Ishikawa (cell line): ENCODE measurements at regions not wholly inside any gene's neighbourhood (a gene's known extent, or its start where the extent isn't known, plus 50 kb on each side); places are given as distances from the start of the nearest gene placed in this dataset.

Source experiments
- EP300 ChIP-seq: IDR thresholded peaks from 2 replicates; pipeline ENCODE4 v1.6.1; 2012; ENCODE audit warnings: borderline replicate concordance
- MAX ChIP-seq: IDR thresholded peaks from 2 replicates; pipeline ENCODE4 v1.6.1; 2012
- RAD21 ChIP-seq: IDR thresholded peaks from 2 replicates; pipeline ENCODE4 v1.6.1; 2012; ENCODE audit warnings: low read depth
- TAF1 ChIP-seq: IDR thresholded peaks from 2 replicates; pipeline ENCODE4 v1.6.1; 2012; ENCODE audit warnings: low read depth, mild to moderate bottlenecking
- YY1 ChIP-seq: IDR thresholded peaks from 2 replicates; pipeline ENCODE4 v1.6.1; 2012; ENCODE audit warnings: low read depth
- TF ChIP-seq, protein P1 (sequence below): IDR thresholded peaks from 2 replicates; pipeline ENCODE4 v1.6.1; 2012

GRCh38 chr4:130393231-130393630 is 1297.3 kb downstream of the C4orf33 start:
- TF ChIP-seq YY1 = no peak
- TF ChIP-seq TAF1 = no peak
- no peak for TF ChIP-seq RAD21
- no peak for TF ChIP-seq EP300
- no peak for TF ChIP-seq MAX
- TF ChIP-seq, protein P1, sequence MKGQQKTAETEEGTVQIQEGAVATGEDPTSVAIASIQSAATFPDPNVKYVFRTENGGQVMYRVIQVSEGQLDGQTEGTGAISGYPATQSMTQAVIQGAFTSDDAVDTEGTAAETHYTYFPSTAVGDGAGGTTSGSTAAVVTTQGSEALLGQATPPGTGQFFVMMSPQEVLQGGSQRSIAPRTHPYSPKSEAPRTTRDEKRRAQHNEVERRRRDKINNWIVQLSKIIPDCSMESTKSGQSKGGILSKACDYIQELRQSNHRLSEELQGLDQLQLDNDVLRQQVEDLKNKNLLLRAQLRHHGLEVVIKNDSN = no peak
